ENCODE measurements at regions not wholly inside any gene's neighbourhood (a gene's known extent, or its start where the extent isn't known, plus 50 kb on each side); places are given as distances from the start of the nearest gene placed in this dataset.
A peak's percentile ranks its signal among the peaks of the same experiment; 100 is the strongest.

DNA sequence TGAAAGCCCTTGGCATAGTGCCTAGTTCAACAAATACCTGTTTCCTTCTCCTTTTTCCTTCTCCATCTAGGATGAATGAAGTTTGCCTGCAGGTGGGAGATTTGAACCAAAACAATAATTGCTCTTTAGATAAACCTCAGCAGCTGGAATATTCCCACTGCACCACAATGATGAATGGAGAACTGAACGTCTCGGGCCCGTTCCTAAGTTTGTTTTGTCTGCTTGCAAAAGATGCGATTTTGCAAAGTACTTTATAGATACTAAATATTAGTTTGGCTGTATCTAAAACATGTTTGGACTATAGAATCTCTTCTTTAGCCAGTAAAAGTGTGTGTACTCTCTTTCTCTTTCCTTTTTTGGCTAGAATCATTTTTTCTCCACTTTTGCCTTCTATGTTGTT lies 75.8 kb upstream of the BMPER start:
- Histone ChIP-seq H3K36me3 (no peaks in the 10 kb centered on the region), H3K9me3 (no peaks in the 10 kb centered on the region), H3K27me3 (no peaks in the 10 kb centered on the region), H3K4me3 (no peak overlapping the region)
- no peak for DNase-seq

DNA sequence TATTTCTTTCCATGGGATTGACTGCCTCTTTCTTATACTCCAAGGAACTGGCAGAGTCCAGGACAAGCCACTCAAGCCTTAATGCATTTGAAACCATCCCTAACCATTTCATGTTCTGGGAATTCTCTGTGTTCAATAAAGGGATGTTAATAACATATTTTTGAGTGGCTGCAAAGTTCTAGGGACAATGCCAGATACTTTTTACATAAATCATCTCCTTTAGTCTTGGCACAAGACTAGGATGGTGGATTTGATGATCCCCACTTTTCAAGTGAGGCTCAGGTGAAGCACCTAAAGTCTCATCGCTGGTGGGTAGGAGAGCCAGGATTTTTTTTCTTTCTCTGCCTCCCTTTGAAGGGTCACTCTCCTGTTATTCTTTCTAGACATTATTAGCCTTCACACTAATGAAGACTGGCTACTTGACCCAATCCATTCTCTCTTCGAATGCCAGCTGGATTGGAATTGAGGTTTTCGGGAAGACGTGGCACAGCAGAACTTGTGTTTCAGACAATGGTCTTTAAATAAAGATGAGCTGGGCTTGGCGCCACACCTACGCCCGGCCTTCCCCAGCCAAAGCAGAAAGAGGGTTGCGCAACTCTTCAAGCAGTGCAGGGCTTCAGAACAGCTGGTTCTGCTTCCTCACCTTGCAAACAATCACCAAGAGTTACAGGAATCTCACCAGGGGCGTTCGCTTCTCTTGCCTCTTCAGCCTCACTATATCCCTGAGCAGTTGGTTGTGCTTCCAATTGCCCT lies 73.8 kb upstream of the BMPER start:
- H3K4me3 ChIP-seq, result no peak overlapping the region
- H3K27me3 ChIP-seq, result no peaks in the 10 kb centered on the region
- peak; percentile 36 for DNase-seq
- no peaks in the 10 kb centered on the region for H3K36me3 ChIP-seq
- peaks cover under 1% of the 10 kb centered on the region; the same call in 1 of the 2 replicates for H3K9me3 ChIP-seq

DNA sequence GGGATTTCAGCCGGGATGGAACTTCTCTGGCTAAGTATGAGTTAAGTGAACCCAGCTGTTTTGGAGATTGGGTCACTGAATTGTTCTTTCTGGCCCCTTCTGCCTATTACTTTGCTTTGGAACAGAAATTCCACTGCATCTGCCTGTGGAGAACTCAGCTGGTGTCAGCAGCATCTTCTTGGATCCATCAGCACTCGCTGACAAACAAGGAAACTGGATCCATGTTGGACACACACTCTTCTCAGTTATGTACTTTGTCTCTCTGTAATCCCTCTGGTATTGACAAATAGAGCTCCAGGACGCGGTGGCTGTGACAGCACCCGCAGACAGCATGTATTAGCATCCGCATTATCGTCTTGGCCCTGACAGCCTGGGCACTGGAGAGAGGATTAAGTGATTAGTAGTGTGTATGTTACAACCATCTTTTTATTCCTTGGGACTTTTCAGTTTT lies 73.0 kb upstream of the BMPER start:
- DNase-seq, result no peak
- Histone ChIP-seq H3K36me3 (0 out of 2 replicates have a peak, but pooled peaks cover 3% of the 10 kb centered on the region), H3K27me3 (no peaks in the 10 kb centered on the region), H3K4me3 (no peak overlapping the region), H3K9me3 (peaks cover 5% of the 10 kb centered on the region; the same call in 1 of the 2 replicates)

DNA sequence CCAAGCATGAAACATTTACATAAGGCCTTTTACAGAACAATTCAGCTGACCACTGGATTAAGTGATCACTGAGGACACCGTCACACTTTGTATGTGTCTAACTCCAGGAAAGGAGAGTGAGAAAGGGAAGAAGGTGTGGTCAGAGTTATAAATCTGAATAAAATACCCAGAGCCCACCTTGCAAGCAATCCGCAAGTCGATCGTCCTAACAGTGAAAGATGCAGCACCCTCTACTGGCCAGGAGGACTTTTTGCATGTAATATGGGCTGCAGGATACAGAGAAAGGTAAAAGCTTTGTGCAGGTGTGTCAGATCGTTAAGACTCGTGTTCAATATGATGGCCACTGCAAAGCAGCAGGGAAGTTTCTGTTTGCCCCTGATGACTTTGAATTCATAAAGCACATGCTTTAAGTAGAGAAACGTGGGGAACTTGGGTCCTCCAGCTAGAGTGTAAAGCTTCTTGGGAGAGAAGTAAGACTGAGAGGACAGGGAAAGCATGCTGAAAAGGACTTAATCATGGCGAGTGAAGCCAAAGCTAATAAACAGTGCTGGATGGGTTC lies 68.5 kb upstream of the BMPER start:
- Histone ChIP-seq H3K36me3 (0 out of 2 replicates have a peak, but pooled peaks cover 3% of the 10 kb centered on the region), H3K9me3 (peaks cover 10% of the 10 kb centered on the region; the same call in 1 of the 2 replicates), H3K4me3 (no peak overlapping the region), H3K27me3 (no peaks in the 10 kb centered on the region)
- peak; percentile 62 for DNase-seq

DNA sequence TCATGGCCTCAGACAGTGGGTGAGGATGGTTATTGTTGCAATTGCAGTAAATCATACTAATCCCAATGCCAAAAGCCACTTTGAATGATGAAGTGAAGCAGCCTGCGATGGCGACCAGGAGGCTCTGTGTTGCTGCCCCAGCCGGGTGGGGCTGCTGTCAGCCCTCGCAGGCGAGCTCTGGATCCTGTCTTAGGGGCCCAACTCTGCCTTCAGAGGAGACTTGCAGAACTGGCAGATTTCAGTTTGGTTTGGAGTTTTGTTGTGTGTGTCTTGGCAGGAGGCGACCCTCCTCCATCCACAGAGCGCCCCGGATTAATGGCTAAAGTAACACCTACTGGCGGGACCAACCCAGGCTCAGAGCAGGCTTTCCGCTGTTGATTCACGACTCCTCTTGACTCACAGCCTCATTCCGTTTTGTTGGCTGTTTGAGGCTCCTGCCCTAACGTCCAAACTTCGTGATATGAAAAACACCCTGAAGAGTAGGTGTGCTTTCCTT lies 67.9 kb upstream of the BMPER start:
- Histone ChIP-seq H3K4me3 (no peak overlapping the region), H3K9me3 (peaks cover 10% of the 10 kb centered on the region; the same call in 1 of the 2 replicates), H3K36me3 (0 out of 2 replicates have a peak, but pooled peaks cover 3% of the 10 kb centered on the region), H3K27me3 (no peaks in the 10 kb centered on the region)
- DNase-seq, result no peak

DNA sequence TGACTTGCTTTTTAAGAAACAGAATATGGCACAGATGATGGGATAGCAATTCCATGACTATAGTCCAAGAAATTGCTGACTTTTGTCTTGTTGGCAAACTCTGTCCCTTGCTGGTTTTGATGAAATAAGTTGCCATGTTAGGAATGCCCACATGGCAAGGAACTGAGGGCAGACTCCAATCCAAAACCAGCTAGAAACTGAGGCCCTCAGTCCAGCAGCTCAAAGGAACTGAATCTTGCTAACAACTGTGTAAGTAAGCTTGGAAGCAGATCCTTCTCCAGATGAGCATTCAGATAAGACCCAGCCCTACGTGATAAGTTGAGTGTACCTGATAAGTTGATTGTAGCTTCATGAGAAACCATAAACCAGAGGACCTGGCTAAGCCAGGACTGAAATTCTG lies 64.3 kb upstream of the BMPER start:
- H3K9me3 ChIP-seq, result peaks cover 10% of the 10 kb centered on the region; the same call in 1 of the 2 replicates
- no peak overlapping the region for H3K4me3 ChIP-seq
- H3K27me3 ChIP-seq, result no peaks in the 10 kb centered on the region
- DNase-seq, result no peak
- H3K36me3 ChIP-seq, result 0 out of 2 replicates have a peak, but pooled peaks cover 3% of the 10 kb centered on the region

DNA sequence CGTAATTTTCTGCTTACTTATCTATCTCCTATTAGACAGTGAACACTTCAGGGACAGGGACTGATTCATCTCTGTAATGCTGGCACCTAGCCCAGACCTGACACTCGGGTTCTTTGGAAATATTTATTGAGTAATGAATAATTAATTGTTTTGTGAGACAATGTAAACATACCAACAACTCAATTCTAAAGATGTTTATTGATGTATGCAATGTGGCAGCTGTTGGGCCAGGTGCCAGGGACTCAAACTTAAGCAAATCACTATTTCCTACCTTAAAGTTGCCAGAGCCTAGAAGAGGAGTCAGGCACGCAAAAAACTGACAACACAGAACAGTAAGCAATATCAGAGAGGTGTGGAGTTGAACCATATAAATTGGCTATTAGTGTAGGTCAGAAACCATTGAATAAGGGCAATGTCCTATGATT lies 63.6 kb upstream of the BMPER start:
- peaks cover 8% of the 10 kb centered on the region; the same call in 1 of the 2 replicates for H3K9me3 ChIP-seq
- H3K4me3 ChIP-seq, result no peak overlapping the region
- DNase-seq, result peak; percentile 64
- H3K36me3 ChIP-seq, result 0 out of 2 replicates have a peak, but pooled peaks cover 2% of the 10 kb centered on the region
- no peaks in the 10 kb centered on the region for H3K27me3 ChIP-seq

DNA sequence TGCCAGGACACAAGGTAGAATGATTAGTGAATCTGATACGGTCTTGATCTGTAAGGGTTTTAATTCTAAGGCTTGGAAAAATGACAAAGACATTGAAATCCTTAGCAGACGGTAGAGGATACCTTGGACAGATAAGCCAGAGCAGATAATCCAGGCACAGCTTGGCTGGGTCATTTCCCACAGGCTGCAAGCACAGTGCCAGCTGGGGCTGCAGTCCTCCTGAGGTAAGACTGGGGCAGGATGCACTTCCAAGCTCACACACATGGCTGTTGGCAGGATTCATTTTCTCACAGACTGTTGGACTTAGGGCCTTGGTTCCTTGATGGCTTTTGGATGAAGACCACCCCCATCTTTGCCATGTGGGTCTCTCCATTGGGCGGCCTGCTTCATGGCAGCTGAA lies 63.2 kb upstream of the BMPER start:
- Histone ChIP-seq H3K4me3 (no peak overlapping the region), H3K36me3 (no peaks in the 10 kb centered on the region), H3K9me3 (peaks cover 5% of the 10 kb centered on the region; the same call in 1 of the 2 replicates), H3K27me3 (no peaks in the 10 kb centered on the region)
- DNase-seq, result peak; percentile 51

DNA sequence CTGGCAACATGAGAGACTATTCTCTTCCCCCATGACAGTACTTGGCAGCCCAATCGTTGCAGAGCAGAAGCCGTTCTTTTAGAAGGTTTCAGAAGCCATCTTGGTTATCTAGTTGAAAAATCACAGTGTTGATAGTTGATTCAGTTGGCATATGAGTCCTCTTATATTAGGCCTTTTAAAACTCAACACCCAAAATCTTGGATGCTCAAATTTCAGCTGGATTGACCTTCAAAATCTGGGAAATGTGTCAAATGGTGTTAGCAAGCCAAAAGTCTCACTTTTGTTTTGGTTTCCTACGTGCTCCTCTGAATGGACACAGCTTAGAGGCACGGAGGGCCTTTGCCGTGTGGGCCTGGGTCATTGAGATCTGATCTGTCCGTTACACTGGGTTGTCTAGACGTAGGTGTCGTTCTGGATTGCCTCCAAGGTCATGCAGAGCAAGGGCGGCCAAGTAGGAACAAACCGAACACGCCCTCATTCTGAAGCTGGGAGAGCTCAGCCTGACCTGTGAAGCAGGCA lies 59.3 kb upstream of the BMPER start:
- peak; percentile 90 for DNase-seq
- H3K36me3 ChIP-seq, result no peaks in the 10 kb centered on the region
- H3K4me3 ChIP-seq, result no peak overlapping the region
- no peaks in the 10 kb centered on the region for H3K27me3 ChIP-seq
- H3K9me3 ChIP-seq, result no peaks in the 10 kb centered on the region

DNA sequence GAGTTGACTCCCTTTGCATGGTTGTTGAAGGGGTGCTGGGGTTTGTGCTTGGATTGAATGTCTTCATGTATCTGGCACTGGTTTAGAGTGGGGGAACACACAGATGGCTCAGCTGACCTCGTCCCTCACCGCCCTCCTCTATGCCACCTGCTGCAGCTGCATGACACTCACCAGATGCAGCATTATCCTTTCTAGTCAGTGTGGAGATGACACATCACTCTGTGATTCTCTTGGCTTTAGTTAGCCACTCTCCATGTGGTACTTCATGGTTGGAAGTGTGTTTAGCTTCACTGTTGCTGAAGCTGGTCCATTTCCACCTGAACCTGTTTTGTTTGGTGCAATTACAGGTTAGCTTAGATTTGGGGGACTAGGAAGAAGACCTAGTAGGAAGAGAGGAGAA lies 56.3 kb upstream of the BMPER start:
- Histone ChIP-seq H3K4me3 (no peak overlapping the region), H3K9me3 (no peaks in the 10 kb centered on the region), H3K27me3 (no peaks in the 10 kb centered on the region), H3K36me3 (no peaks in the 10 kb centered on the region)
- peak; percentile 49 for DNase-seq

DNA sequence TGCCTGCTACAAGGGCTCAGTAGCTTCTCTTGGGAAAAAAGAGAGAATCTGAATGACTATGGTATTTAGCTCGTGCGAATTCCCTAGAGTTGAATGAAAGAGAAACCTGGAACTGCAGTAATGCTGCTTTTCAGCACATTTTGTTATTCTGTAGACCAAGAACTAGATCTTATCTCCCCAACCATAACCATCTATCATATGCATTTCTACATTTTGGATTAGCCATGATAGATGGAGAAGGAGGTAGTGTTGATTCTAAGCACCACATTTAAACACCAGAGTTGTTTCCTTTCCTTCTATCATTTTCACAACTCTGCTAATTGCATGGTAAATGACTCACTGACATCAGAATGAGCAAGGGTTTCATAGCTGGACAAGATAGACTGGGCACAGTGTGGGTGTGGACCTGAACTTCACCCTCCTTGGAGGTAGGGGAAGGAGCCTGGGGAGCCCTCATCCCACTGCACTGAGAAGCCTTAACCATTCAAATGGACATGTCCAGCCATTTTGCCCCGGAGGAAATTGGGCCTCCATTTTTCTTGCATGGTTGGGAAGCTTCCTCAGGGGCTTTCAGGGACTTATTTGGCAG lies 55.3 kb upstream of the BMPER start:
- H3K36me3 ChIP-seq, result no peaks in the 10 kb centered on the region
- H3K4me3 ChIP-seq, result no peak overlapping the region
- no peak for DNase-seq
- no peaks in the 10 kb centered on the region for H3K27me3 ChIP-seq
- H3K9me3 ChIP-seq, result no peaks in the 10 kb centered on the region

DNA sequence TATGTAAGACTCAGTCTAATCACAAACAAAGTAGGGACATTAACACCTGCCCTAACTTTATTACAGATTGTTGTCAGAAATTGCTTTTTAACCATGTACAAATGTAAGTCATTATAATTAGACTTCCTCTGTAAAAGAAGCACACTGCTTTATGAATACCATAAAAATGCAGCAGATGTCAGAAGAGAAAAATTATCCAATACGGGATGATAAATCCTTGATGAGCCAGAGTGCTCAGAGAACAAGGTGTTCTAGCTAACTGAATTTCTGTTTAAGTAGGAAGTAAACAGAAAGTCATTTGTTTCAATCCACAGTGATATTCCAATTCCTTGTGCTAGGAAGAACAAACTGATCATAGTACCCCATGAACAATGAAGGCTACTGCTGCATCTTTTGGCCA lies 54.6 kb upstream of the BMPER start:
- H3K36me3 ChIP-seq, result no peaks in the 10 kb centered on the region

DNA sequence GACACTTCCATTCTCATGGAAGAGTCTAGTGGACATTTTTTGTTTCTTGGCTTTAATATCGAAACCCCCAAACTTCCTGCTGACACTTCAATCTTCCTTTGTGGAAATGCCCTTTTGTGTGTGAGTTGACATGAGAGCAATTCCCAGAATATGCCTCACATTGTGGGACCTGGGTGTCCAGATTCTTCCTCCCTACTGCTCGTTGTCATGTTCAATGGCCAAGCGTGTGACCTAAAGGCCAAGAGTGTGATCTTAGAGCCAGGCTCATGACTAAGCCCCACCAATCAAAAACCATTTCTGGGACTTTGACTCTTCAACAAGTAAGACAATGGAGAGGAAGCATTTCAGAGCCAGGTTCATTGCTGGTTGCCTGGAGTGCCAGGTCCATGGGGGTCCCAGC lies 52.5 kb upstream of the BMPER start:
- Histone ChIP-seq H3K4me3 (no peak overlapping the region), H3K9me3 (no peaks in the 10 kb centered on the region), H3K27me3 (no peaks in the 10 kb centered on the region), H3K36me3 (no peaks in the 10 kb centered on the region)
- no peak for DNase-seq

More for the DNA sequence above, 54.6 kb upstream of the BMPER start:
- DNase-seq, result no peak
- H3K4me3 ChIP-seq, result no peak overlapping the region
- no peaks in the 10 kb centered on the region for H3K9me3 ChIP-seq
- H3K27me3 ChIP-seq, result no peaks in the 10 kb centered on the region

DNA sequence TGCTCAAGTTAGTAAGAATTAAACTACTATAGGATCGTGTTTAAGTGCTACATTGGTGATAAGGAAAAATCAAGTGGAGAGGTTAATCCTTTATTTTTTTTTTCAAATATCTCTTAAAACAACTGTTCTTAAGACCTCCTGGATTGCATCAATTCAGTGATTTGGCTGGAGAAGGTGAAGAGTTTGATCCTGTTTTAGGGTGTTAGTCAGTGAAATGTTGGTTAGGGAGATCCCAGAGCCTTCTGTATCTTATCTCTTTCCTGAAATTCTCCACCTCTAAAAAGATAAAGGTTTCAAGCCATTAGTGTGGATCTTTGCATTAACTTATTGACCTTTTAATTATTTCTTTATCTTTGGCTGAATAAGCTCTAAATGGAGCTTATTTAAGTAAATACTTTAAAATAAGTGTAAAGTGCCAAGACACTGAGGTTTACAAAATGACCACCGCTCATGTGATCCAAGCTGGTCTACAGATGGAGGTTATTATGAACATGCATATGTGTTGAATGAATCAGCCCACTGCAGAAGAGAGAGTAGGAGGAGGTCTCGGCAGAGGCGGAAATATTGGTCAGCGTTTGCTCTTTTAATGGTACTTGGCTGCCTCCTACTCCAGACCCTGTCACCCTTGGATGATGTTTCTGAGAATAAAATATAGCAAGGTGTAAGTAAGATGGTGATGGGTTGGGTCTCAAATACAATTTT lies 51.8 kb upstream of the BMPER start:
- H3K9me3 ChIP-seq, result no peaks in the 10 kb centered on the region
- H3K27me3 ChIP-seq, result no peaks in the 10 kb centered on the region
- DNase-seq, result peak; percentile 75
- H3K4me3 ChIP-seq, result no peak overlapping the region
- no peaks in the 10 kb centered on the region for H3K36me3 ChIP-seq

DNA sequence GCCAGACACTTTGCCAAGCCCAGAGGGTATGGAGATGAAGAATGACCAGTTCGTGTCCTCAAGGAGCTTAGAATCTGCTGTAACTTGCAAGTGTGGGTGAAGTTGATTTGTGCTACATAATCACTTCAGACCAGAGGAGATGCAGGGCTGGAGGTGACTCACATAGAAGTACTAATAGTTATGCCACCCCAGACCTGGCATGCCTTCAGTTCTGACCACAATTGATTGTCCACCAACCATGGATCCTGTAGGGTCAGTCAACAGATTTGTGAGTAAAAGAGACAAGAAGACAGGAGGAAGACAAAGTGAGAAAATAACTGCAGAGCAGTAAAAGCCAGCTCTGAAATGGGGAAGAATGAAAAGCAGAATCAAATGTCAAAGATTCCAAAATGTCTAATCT lies 51.2 kb upstream of the BMPER start:
- Histone ChIP-seq H3K9me3 (no peaks in the 10 kb centered on the region), H3K4me3 (no peak overlapping the region), H3K36me3 (no peaks in the 10 kb centered on the region)

DNA sequence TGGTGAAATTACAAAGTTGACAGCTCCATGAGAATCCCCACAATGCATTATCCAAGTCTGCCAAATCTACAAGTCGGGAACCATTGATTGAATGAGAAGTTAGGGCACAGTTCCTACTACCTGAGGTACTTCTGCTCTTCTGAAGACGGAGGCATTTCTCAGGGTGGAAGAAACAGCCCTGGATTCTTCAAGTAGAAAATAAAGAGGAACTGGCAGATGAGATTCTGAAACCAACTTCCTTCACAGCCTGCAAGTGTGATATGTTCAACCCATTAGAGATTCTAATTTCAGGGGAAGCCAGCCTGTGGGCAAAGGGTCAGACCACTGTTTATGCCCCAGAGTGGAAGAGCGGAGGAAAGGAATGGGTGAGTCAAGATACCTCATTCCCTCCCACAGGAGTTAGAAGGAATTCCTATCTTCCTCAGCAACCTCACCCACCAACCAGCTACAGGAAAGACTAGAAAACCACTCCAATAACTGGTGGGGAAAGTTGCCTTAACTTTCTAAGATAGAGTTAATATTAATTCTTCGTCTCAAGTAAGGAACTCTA lies 50.5 kb upstream of the BMPER start:
- Histone ChIP-seq H3K4me3 (no peak overlapping the region), H3K27me3 (no peaks in the 10 kb centered on the region), H3K36me3 (no peaks in the 10 kb centered on the region), H3K9me3 (no peaks in the 10 kb centered on the region)
- peak; percentile 76 for DNase-seq

More for the DNA sequence above, 51.2 kb upstream of the BMPER start:
- H3K27me3 ChIP-seq, result no peaks in the 10 kb centered on the region
- DNase-seq, result peak; percentile 89
